ENCODE measurements at regions not wholly inside any gene's neighbourhood (a gene's known extent, or its start where the extent isn't known, plus 50 kb on each side); places are given as distances from the start of the nearest gene placed in this dataset.

DNA sequence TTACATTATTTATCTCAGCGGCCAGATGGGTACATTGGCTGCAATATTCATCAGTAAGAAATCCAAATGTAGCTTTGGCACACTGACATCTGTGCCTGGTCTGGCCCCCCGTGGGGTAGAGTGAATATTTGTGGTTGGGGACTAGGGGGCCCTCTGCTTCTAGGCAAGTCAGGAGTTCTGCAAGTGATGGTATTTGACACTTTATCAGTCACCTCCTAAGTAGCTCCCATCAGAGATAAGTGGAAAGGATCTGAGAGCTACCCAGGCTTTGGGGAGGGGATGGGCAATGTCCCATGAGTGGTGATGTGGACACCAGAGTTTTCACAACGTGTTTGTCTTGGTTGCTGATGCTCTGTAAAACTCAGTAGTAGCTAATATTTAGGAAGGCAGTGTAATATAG is 609.9 kb upstream of the RBFOX1 start:
- H3K4me1 Mint-ChIP-seq (ENCODE audit: low read depth): no peaks in the 10 kb centered on the region
- H3K36me3 Mint-ChIP-seq (ENCODE audit: low read depth): peaks cover 4% of the 10 kb centered on the region; the same call in 1 of the 2 replicates
- H3K27me3 Mint-ChIP-seq (ENCODE audit: insufficient read depth): no peaks in the 10 kb centered on the region
- H3K4me3 Mint-ChIP-seq: no peak overlapping the region
- no peak for TF ChIP-seq CTCF (IDR thresholded peaks at IDR 0.05)
- H3K9me3 Mint-ChIP-seq: peaks cover 24% of the 10 kb centered on the region
- no peak overlapping the region for H3K27ac Mint-ChIP-seq
- DNase-seq: no peak

- H3K27ac Mint-ChIP-seq: no peak overlapping the region
- no peaks in the 10 kb centered on the region; the same call in 1 of the 2 replicates for H3K27me3 Mint-ChIP-seq (ENCODE audit: insufficient read depth)
- no peaks in the 10 kb centered on the region for H3K36me3 Mint-ChIP-seq (ENCODE audit: low read depth)
- H3K4me3 Mint-ChIP-seq: no peak overlapping the region
- no peak for DNase-seq
- TF ChIP-seq CTCF (IDR thresholded peaks at IDR 0.05): no peak
- H3K4me1 Mint-ChIP-seq (ENCODE audit: low read depth): no peaks in the 10 kb centered on the region
- H3K9me3 Mint-ChIP-seq: peaks cover 55% of the 10 kb centered on the region
These were observed 618.1 kb upstream of the RBFOX1 start for GRCh38 chr16:6714510-6714909.

GRCh38 chr16:6709736-6710135 is 622.9 kb upstream of the RBFOX1 start:
- no peak for TF ChIP-seq CTCF (IDR thresholded peaks at IDR 0.05)

DNA sequence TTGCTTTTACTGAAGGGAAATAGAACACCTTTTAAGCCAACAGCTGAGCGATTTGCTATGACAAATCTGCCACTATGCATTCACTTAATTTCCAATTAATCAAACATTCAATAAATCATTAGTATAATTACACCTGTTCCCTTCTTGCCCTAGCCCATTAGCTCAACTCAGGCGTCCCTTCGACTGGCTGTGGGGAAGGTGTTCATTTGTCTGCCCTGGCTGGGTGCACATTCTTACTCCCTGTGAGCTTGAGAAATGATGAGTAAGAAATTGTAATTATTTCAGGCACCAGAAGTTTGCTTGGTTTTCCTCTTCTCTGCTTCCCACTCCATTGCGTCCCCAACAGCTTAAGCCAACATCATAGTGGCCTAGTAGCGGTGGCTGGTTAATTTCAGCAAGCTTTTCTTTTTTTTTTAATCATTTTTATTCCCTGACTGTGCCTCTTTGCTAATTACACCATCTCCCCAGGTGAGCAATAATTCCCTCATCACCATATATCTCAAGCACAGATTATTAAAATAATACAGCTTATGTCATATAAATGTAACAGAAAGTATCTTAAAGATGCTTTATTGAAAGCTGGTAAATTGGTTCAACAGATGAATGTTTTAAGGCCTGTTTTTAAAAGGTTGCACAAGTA is 623.9 kb upstream of the RBFOX1 start:
- no peaks in the 10 kb centered on the region; the same call in 1 of the 2 replicates for H3K27me3 Mint-ChIP-seq (ENCODE audit: insufficient read depth)
- peaks cover 72% of the 10 kb centered on the region for H3K9me3 Mint-ChIP-seq
- no peak for DNase-seq
- H3K27ac Mint-ChIP-seq: no peak overlapping the region
- H3K36me3 Mint-ChIP-seq (ENCODE audit: low read depth): no peaks in the 10 kb centered on the region
- TF ChIP-seq CTCF (IDR thresholded peaks at IDR 0.05): no peak
- H3K4me3 Mint-ChIP-seq: no peak overlapping the region
- no peaks in the 10 kb centered on the region for H3K4me1 Mint-ChIP-seq (ENCODE audit: low read depth)

More at GRCh38 chr16:6709736-6710135, 622.9 kb upstream of the RBFOX1 start:
- Mint-ChIP-seq H3K27me3 (ENCODE audit: insufficient read depth) (no peaks in the 10 kb centered on the region; the same call in 1 of the 2 replicates), H3K27ac (no peak overlapping the region), H3K4me1 (ENCODE audit: low read depth) (no peaks in the 10 kb centered on the region), H3K4me3 (no peak overlapping the region), H3K36me3 (ENCODE audit: low read depth) (no peaks in the 10 kb centered on the region), H3K9me3 (peaks cover 69% of the 10 kb centered on the region)
- DNase-seq: no peak

GRCh38 chr16:6704306-6704930 is 628.2 kb upstream of the RBFOX1 start:
- peaks cover 62% of the 10 kb centered on the region for H3K9me3 Mint-ChIP-seq
- no peak for DNase-seq
- H3K36me3 Mint-ChIP-seq (ENCODE audit: low read depth): no peaks in the 10 kb centered on the region
- H3K27ac Mint-ChIP-seq: no peak overlapping the region
- no peak for TF ChIP-seq CTCF (IDR thresholded peaks at IDR 0.05)
- H3K4me3 Mint-ChIP-seq: no peak overlapping the region
- H3K4me1 Mint-ChIP-seq (ENCODE audit: low read depth): no peaks in the 10 kb centered on the region
- no peaks in the 10 kb centered on the region for H3K27me3 Mint-ChIP-seq (ENCODE audit: insufficient read depth)
